ENCODE measurements at regions not wholly inside any gene's neighbourhood (a gene's known extent, or its start where the extent isn't known, plus 50 kb on each side); places are given as distances from the start of the nearest gene placed in this dataset.

GRCh38 chr1:96416701-96417444 is 304.7 kb upstream of the PTBP2 start:
- no peaks in the 10 kb centered on the region for H3K36me3 ChIP-seq (ENCODE audit: low read depth)
- H3K4me3 ChIP-seq, result no peak overlapping the region
- H3K4me1 ChIP-seq (ENCODE audit: low read depth), result no peaks in the 10 kb centered on the region
- H3K9me3 ChIP-seq, result no peaks in the 10 kb centered on the region
- ATAC-seq, result no peak
- no peak for DNase-seq
- TF ChIP-seq CTCF (IDR thresholded peaks at IDR 0.05), result no peak
- intact Hi-C loops (cut with DNase I, micrococcal nuclease), result no loop called here

DNA sequence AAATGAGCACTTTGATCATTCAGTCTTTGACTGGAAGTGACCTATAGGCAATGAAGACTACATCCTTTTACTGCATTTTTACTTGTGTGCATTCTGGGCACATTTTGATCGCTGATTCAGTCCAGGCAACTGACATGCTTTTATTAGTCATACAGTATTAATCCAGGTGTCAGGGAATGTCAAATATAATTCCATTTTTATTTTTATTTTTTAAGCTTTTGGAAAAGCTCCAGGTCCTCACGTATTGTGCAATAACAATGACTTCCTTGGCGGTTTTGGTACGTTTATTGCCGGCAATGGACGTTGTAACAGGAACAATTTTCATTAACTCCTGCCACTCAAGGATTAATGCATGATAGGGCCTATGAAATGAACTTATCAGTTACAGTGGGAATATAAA is 302.6 kb upstream of the PTBP2 start:
- TF ChIP-seq CTCF (IDR thresholded peaks at IDR 0.05), result no peak
- intact Hi-C loops (cut with DNase I, micrococcal nuclease), result no loop called here
- Histone ChIP-seq H3K36me3 (ENCODE audit: low read depth) (no peaks in the 10 kb centered on the region), H3K9me3 (no peaks in the 10 kb centered on the region), H3K4me1 (ENCODE audit: low read depth) (no peaks in the 10 kb centered on the region), H3K4me3 (no peak overlapping the region)
- ATAC-seq (no peak), DNase-seq (no peak)

- DNase-seq, result no peak
- no peak for ATAC-seq
- Histone ChIP-seq H3K4me3 (no peak overlapping the region), H3K9me3 (no peaks in the 10 kb centered on the region), H3K36me3 (ENCODE audit: low read depth) (no peaks in the 10 kb centered on the region), H3K4me1 (ENCODE audit: low read depth) (no peaks in the 10 kb centered on the region)
- intact Hi-C loops (cut with DNase I, micrococcal nuclease), result no loop called here
- TF ChIP-seq CTCF (IDR thresholded peaks at IDR 0.05), result no peak
Observed at GRCh38 chr1:96424877-96425276, 296.7 kb upstream of the PTBP2 start.

DNA sequence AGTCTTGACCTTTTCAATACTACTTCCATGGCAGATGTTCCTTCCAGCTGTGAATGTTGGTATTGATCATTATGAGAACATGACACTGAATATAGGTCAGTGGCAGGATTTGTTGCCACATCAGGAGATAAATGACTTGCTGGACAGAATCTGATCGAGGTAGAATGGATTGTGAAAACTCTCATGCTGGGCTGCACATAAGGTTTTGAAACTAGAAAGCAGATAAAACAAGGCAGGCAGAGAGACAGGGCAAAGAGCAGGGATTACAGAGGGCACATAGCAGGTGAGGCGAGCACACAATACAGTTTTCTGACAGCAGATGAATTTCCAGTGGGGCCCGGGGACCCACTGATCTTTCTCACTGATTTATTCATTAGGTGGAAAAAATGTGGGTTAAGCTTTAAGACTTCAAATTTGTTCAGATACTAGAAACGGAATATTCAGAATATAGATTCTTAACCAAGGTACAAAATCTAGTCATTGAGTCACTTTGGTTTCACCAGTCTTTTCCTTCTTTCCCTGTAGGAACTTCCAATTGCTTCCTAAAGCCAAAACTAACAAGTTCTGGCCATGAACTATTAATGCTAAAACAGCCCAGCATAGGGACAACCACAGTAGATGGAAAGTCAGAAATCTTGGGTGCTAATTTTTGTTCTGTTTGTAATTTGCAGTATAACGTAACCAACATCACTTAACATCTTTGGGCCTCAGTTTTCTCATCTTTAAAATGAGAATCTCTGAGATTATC is 296.0 kb upstream of the PTBP2 start:
- intact Hi-C loops (cut with DNase I, micrococcal nuclease), result no loop called here
- DNase-seq, result no peak
- Histone ChIP-seq H3K36me3 (ENCODE audit: low read depth) (no peaks in the 10 kb centered on the region), H3K4me1 (ENCODE audit: low read depth) (no peaks in the 10 kb centered on the region), H3K4me3 (no peak overlapping the region), H3K9me3 (no peaks in the 10 kb centered on the region)
- no peak for TF ChIP-seq CTCF (IDR thresholded peaks at IDR 0.05)
- no peak for ATAC-seq

- no peaks in the 10 kb centered on the region for H3K36me3 ChIP-seq (ENCODE audit: low read depth)
- no peaks in the 10 kb centered on the region for H3K4me1 ChIP-seq (ENCODE audit: low read depth)
- intact Hi-C loops (cut with DNase I, micrococcal nuclease), result no loop called here
- ATAC-seq (no peak), DNase-seq (no peak)
- H3K9me3 ChIP-seq, result no peaks in the 10 kb centered on the region
- no peak for TF ChIP-seq CTCF (IDR thresholded peaks at IDR 0.05)
- no peak overlapping the region for H3K4me3 ChIP-seq
Observed at GRCh38 chr1:96427616-96428015, 294.0 kb upstream of the PTBP2 start.

All from mucosa of descending colon (tissue), 3 donors.